COLO829 (cell line): ENCODE measurements at regions not wholly inside any gene's neighbourhood (a gene's known extent, or its start where the extent isn't known, plus 50 kb on each side); places are given as distances from the start of the nearest gene placed in this dataset.
A peak's percentile ranks its signal among the peaks of the same experiment; 100 is the strongest.
"Not testable (repeated sequence)": the region's sequence is repeated elsewhere in the genome, so short reads cannot be mapped to it uniquely, and the experiment has no call there.

ENCODE experiments used
- DNase-seq: peaks from one replicate; pipeline ENCODE4 v3.0.0; 2012; ENCODE audit warnings: low spot score

- DNase-seq: not testable (repeated sequence)
Measured at GRCh38 chr4:82301390-82301789, 72.4 kb downstream of the HNRNPD start.

GRCh38 chr4:82293304-82293703, 80.5 kb downstream of the HNRNPD start:
- DNase-seq: no peak

GRCh38 chr4:82287720-82288119, 86.1 kb downstream of the HNRNPD start:
- no peak for DNase-seq

- DNase-seq: peak; percentile 97
Measured at GRCh38 chr4:82284858-82285805, 88.7 kb downstream of the HNRNPD start.

GRCh38 chr4:82284475-82284857, 89.3 kb downstream of the HNRNPD start:
- DNase-seq: no peak

- DNase-seq: no peak
Measured at GRCh38 chr4:82282875-82283274, 90.9 kb downstream of the HNRNPD start.

GRCh38 chr4:82279550-82279949, 94.2 kb downstream of the HNRNPD start:
- not testable (repeated sequence) for DNase-seq

GRCh38 chr4:82276332-82276640, 97.5 kb downstream of the HNRNPD start:
- DNase-seq: no peak

- no peak for DNase-seq
Measured at GRCh38 chr4:82275431-82276331, 98.1 kb downstream of the HNRNPD start.

GRCh38 chr4:82274700-82275099, 99.1 kb downstream of the HNRNPD start:
- not testable (repeated sequence) for DNase-seq

- DNase-seq: not testable (repeated sequence)
Measured at GRCh38 chr4:82272523-82272922, 101.3 kb downstream of the HNRNPD start.

- DNase-seq: not testable (repeated sequence)
Measured at GRCh38 chr4:82271915-82272480, 101.8 kb downstream of the HNRNPD start.

- DNase-seq: no peak
Measured at GRCh38 chr4:82268826-82269193, 105.0 kb downstream of the HNRNPD start.

GRCh38 chr4:82268050-82268825, 105.6 kb downstream of the HNRNPD start:
- DNase-seq: peak; percentile 83

- DNase-seq: no peak
Measured at GRCh38 chr4:82267506-82267905, 106.3 kb downstream of the HNRNPD start.

- DNase-seq: no peak
Measured at GRCh38 chr4:82266345-82266744, 107.4 kb downstream of the HNRNPD start.

GRCh38 chr4:82261084-82261483, 112.7 kb downstream of the HNRNPD start:
- DNase-seq: no peak

- DNase-seq: no peak
Measured at GRCh38 chr4:82260632-82261031, 113.2 kb downstream of the HNRNPD start.

GRCh38 chr4:82256718-82257117, 117.1 kb downstream of the HNRNPD start:
- DNase-seq: no peak

GRCh38 chr4:82255657-82256056, 118.1 kb downstream of the HNRNPD start:
- no peak for DNase-seq

GRCh38 chr4:82248903-82249632, 124.7 kb downstream of the HNRNPD start:
- DNase-seq: no peak
